UCSD-AML1 (cell line): ENCODE measurements at regions not wholly inside any gene's neighbourhood (a gene's known extent, or its start where the extent isn't known, plus 50 kb on each side); places are given as distances from the start of the nearest gene placed in this dataset.

Experiments used
- DNase-seq: peaks from one replicate; lab custom pipeline; 2025; ENCODE audit not compliant: unreplicated experiment; lab: John Stamatoyannopoulos, UW

GRCh38 chr18:64474773-64475172 is 325.9 kb upstream of the LINC00305 start:
- DNase-seq: no peak

- no peak for DNase-seq
These were observed 325.4 kb upstream of the LINC00305 start for GRCh38 chr18:64474255-64474654.

DNA sequence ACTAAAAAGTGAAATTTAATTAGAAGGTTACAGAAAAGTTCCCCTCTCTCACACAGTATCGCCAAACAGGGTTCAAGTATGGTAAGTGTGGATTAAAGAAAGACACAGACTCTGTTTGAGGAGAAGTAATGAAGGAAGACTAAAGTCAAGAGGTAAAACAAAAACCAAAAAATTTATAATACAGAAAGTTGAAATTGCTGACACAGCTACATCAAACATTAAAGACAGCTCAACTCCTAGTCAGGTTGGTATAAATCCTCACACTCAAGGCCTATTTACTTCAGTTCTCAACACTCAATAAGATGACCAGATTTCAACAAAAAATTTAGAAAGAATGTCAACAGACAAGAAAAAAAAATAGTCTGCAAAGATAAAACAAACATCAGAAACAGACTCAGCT is 300.5 kb upstream of the LINC00305 start:
- DNase-seq: no peak

DNA sequence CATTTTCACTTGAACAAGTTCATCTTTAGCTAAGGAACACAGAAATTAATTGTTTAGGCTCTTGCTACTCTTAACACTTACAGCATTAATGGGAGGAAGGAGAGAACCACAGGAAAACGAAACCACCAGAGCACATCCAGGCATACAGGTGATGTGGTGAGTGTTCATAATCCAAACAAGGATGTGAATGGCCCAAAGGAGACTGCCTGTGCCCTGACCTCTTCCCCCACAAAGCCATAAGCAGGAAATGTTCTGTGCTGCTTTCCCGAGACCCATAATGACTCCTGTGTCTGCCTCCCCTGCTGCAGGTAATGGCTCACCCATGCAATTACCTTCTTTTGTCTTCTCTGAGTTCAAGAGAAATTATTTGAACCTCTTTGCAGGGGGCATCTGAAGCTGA is 295.9 kb upstream of the LINC00305 start:
- DNase-seq: peak; percentile 12

DNA sequence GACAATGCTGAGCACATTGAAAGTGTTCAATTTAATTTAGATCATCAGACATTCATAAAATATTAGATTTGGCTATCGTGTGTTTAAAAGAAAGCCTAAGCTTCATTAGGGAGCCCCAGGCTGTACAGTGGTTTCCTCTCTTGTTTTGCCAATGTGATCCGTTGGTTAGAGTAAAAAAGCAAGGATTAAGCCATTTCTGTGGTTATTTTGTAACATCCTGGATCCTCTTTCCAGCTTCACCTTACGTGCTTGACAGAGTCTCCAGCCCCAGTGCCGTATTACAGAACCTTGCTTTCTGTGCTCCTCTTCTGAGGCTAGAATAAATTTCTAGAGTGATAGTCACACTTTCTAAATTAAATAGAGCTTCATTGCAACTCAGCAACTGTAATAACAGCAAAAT is 289.3 kb upstream of the LINC00305 start:
- DNase-seq: no peak

DNA sequence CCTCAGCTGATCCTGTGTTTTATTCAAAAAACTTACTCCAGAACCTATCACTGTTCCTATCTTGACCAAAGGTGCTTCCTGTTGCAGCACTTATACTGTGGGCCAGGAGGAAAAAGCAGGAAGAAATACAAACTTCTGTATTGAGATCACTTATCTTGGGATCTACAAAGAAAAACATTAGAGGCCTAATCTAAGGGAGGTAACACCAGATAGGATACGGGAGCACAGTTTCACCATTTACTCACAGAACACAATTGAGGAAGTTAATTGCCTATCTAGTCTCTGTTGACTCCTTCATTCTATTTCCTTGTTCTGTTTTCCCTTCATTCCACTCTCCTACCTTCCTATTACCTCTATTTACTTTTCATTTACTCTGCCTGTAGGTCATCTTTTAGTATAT is 287.2 kb upstream of the LINC00305 start:
- DNase-seq: no peak

GRCh38 chr18:64419156-64419555 is 270.3 kb upstream of the LINC00305 start:
- DNase-seq: no peak

GRCh38 chr18:64416990-64417389 is 268.1 kb upstream of the LINC00305 start:
- no peak for DNase-seq

DNA sequence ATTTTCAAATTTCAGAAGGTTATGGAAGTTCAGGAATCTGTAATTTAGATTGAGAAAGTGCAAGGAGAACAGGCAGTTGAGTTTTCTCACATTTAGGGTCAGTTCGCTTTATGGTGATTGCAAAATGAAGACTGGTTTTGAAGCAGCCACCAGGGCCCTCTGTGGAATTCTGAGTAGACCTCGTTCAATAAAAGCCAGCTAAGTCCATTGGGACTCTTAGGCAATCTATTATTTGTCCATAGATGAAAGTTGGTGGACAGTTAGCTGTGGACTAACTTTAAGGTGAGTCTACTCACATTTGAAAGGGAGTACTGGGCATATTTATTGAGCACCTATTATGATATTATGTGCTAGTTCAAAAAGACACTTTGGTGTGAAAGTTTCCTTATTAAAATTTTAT is 266.3 kb upstream of the LINC00305 start:
- DNase-seq: no peak

DNA sequence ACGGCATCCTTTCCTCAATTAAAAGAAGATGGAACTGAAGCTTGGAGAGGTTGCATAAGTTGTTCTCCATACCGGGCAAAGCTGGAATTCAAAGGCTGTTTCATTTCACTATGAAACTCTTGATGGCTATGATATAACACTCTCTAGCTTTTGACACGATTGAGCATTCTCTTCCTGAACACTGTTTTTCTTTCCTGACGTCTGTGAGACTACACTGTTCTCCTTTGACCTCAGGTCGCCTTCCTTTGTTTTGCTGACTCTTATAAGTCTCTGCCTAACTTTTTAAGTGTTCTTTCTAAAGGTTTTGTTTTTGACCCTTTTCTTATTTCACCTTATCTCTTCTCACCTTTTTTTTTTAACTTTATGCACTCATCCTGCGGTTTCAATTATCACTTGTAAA is 261.8 kb upstream of the LINC00305 start:
- DNase-seq: no peak

GRCh38 chr18:64409511-64409910 is 260.6 kb upstream of the LINC00305 start:
- no peak for DNase-seq

GRCh38 chr18:64407606-64408005 is 258.7 kb upstream of the LINC00305 start:
- DNase-seq: no peak

- DNase-seq: no peak
These were observed 256.3 kb upstream of the LINC00305 start for GRCh38 chr18:64405161-64405560.

DNA sequence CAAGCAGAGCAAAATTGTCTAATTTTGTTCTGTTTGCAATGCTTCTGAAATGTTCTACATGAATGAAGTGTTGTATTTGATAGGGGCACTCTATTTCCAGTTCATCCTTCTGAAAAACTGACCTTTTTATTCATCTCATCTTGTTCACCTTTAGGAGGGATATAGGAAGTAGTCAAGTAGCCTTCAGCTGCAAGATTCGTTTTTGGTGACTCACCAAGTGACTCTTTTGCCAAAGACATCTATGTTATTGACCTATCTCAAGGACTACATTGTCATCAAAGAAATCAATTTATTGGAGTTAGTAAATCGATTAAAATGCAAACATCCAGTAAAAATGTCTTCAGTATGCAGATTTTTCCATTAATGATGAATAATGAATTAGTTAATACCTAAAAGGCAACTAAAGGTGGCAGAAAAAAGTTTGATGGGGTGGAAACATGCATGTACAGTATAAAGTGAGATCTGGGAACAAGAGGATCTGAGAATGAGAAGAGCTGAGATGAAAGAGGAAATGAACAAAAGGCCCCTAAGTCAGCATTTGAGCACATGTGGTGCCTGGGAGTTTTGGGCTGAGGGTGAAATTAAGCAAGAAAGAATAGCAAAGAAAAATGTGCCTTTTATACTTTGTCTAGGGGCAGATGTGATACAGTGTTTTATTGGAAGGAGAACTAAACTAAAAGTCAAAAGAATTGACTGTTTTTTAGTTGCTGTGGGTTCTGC is 255.1 kb upstream of the LINC00305 start:
- no peak for DNase-seq

- no peak for DNase-seq
These were observed 253.7 kb upstream of the LINC00305 start for GRCh38 chr18:64402636-64403035.

- no peak for DNase-seq
These were observed 252.6 kb upstream of the LINC00305 start for GRCh38 chr18:64401268-64402060.

DNA sequence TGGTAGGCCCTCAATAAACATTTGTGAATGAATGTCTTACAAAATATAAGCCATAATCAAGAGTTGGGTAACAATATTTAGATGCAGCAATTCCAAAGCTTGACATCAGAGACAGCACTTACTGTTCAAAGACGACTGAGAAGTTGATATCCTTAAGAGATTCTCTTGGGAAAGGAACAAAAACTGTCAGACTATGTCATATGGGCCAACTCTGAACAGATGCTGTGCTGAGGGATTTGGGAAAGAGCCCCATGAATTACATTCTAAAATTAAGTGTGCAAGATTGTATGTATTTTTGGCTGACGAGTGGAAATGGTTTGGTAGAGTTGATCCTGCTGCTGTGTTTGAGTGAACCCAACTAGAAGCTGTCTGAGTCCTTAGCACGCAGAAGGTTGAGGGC is 250.7 kb upstream of the LINC00305 start:
- DNase-seq: no peak

GRCh38 chr18:64398320-64398719 is 249.4 kb upstream of the LINC00305 start:
- DNase-seq: no peak

- no peak for DNase-seq
These were observed 243.3 kb upstream of the LINC00305 start for GRCh38 chr18:64392202-64392601.

DNA sequence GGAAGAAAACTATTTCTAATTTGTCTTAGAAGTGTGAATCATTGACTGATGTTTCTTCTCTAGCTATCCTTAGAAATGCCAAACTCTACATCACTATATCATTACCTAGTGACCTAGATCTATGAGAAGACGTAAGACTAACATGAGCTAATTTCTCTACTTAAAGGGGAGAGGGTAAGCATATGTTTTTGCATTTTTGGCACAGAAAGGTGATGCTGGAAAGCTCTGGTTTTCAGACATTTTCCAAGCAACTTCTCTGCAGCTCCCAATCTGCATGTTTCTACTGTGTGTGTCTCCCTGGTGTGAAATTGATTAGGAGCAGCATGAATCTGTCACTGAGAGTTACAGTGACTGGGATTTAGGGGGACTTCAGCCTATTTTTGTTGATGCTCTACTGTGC is 235.2 kb upstream of the LINC00305 start:
- no peak for DNase-seq

GRCh38 chr18:64380117-64380516 is 231.2 kb upstream of the LINC00305 start:
- DNase-seq: no peak

DNA sequence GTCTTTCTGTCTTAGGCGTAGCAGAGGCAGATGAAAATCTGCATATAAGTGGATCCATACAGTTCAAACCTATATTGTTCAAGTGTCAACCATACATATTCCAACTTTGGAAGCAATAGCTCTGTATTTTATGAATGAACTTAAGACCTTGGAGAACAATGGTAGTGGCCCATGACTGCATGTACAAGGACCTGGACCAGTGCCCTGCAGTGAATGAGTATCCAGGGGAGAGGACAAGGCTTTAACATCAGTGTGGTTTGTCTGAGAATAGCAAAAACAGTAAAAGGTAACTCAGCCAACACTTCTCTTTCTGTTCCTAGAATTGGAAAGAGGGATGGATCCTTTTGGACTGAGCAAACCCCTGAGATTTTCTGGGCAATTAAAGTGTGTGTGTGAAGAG is 230.8 kb upstream of the LINC00305 start:
- no peak for DNase-seq

GRCh38 chr18:64377446-64377845 is 228.6 kb upstream of the LINC00305 start:
- DNase-seq: no peak
